ENCODE measurements at regions not wholly inside any gene's neighbourhood (a gene's known extent, or its start where the extent isn't known, plus 50 kb on each side); places are given as distances from the start of the nearest gene placed in this dataset.

- WGBS, 3 donors = 73 to 79% (median 78%) methylated on average over 1 of the region's 1 CpG
- DNase-seq (no peak), ATAC-seq (no peak)
- no peaks in the 10 kb centered on the region for H3K27me3 ChIP-seq (ENCODE audit: insufficient read depth in 3 of 3, low read length in 2 of 3)
- TF ChIP-seq CTCF (IDR thresholded peaks at IDR 0.05) = no peak
- no peak overlapping the region for H3K27ac ChIP-seq
- H3K4me3 ChIP-seq = no peak overlapping the region
- intact Hi-C loops (cut with DNase I) = loop anchor here in 1 of 2 donors (2.0 kb wide), 1 partner anchor 34 kb away; no protein-coding TSS in a partner anchor
- H3K36me3 ChIP-seq (ENCODE audit: insufficient read depth in 1 of 2, low read depth in 1 of 2) = no peaks in the 10 kb centered on the region
- H3K4me1 ChIP-seq = no peaks in the 10 kb centered on the region
- no peaks in the 10 kb centered on the region for H3K9me3 ChIP-seq
Measured at GRCh38 chr6:128617285-128617684, 96.9 kb upstream of the PTPRK start.

- DNase-seq (no peak), ATAC-seq (no peak)
- no peak overlapping the region for H3K27ac ChIP-seq
- no peak for TF ChIP-seq CTCF (IDR thresholded peaks at IDR 0.05)
- no peaks in the 10 kb centered on the region for H3K9me3 ChIP-seq
- intact Hi-C loops (cut with DNase I) = loop anchor here in 1 of 2 donors (2.0 kb wide), 1 partner anchor 34 kb away; no protein-coding TSS in a partner anchor
- no peak overlapping the region for H3K4me3 ChIP-seq
- no peaks in the 10 kb centered on the region for H3K27me3 ChIP-seq (ENCODE audit: insufficient read depth in 3 of 3, low read length in 2 of 3)
- no peaks in the 10 kb centered on the region for H3K4me1 ChIP-seq
- no peaks in the 10 kb centered on the region for H3K36me3 ChIP-seq (ENCODE audit: insufficient read depth in 1 of 2, low read depth in 1 of 2)
Measured at GRCh38 chr6:128616342-128616741, 95.9 kb upstream of the PTPRK start.

- WGBS, 3 donors = 93 to 94% (median 94%) methylated on average over 3 of the region's 3 CpGs
- intact Hi-C loops (cut with DNase I) = no loop called here
Measured at GRCh38 chr6:128606611-128607010, 86.2 kb upstream of the PTPRK start.

GRCh38 chr6:128605961-128606360, 85.6 kb upstream of the PTPRK start:
- H3K4me3 ChIP-seq = no peak overlapping the region
- no peak for TF ChIP-seq CTCF (IDR thresholded peaks at IDR 0.05)
- no peaks in the 10 kb centered on the region for H3K36me3 ChIP-seq (ENCODE audit: insufficient read depth in 1 of 2, low read depth in 1 of 2)
- DNase-seq (no peak), ATAC-seq (no peak)
- WGBS, 3 donors = 69 to 77% (median 77%) methylated on average over 2 of the region's 2 CpGs
- no peaks in the 10 kb centered on the region for H3K9me3 ChIP-seq
- intact Hi-C loops (cut with DNase I) = no loop called here
- H3K27me3 ChIP-seq (ENCODE audit: insufficient read depth in 3 of 3, low read length in 2 of 3) = no peaks in the 10 kb centered on the region
- no peak overlapping the region for H3K27ac ChIP-seq
- H3K4me1 ChIP-seq = no peaks in the 10 kb centered on the region

More at GRCh38 chr6:128606611-128607010, 86.2 kb upstream of the PTPRK start:
- DNase-seq (no peak), ATAC-seq (no peak)
- H3K27ac ChIP-seq = no peak overlapping the region
- H3K4me3 ChIP-seq = no peak overlapping the region
- no peaks in the 10 kb centered on the region for H3K36me3 ChIP-seq (ENCODE audit: insufficient read depth in 1 of 2, low read depth in 1 of 2)
- TF ChIP-seq CTCF (IDR thresholded peaks at IDR 0.05) = no peak
- no peaks in the 10 kb centered on the region for H3K27me3 ChIP-seq (ENCODE audit: insufficient read depth in 3 of 3, low read length in 2 of 3)
- H3K4me1 ChIP-seq = no peaks in the 10 kb centered on the region
- no peaks in the 10 kb centered on the region for H3K9me3 ChIP-seq

GRCh38 chr6:128601060-128601459, 80.7 kb upstream of the PTPRK start:
- Histone ChIP-seq H3K27ac (no peak overlapping the region), H3K4me1 (no peaks in the 10 kb centered on the region), H3K36me3 (ENCODE audit: insufficient read depth in 1 of 2, low read depth in 1 of 2) (no peaks in the 10 kb centered on the region), H3K9me3 (no peaks in the 10 kb centered on the region), H3K4me3 (no peak overlapping the region), H3K27me3 (ENCODE audit: insufficient read depth in 3 of 3, low read length in 2 of 3) (no peaks in the 10 kb centered on the region)
- no peak for DNase-seq
- WGBS, 3 donors = 61 to 75% (median 70%) methylated on average over 4 of the region's 4 CpGs
- intact Hi-C loops (cut with DNase I) = no loop called here
- TF ChIP-seq CTCF (IDR thresholded peaks at IDR 0.05) = no peak
- ATAC-seq = no peak
